DMS114 treated with DMSO at 0.1 percent for 48 hours (cell line): ENCODE measurements at regions not wholly inside any gene's neighbourhood (a gene's known extent, or its start where the extent isn't known, plus 50 kb on each side); places are given as distances from the start of the nearest gene placed in this dataset.

Experiments
- DNase-seq: peaks from one replicate; lab custom pipeline; 2025; ENCODE audit not compliant: unreplicated experiment; lab: John Stamatoyannopoulos, UW

GRCh38 chr1:4010814-4011605 lies 110.9 kb upstream of the C1orf174 start:
- no peak for DNase-seq

- no peak for DNase-seq
Observed at GRCh38 chr1:4016351-4017130, 116.5 kb upstream of the C1orf174 start.

GRCh38 chr1:4017636-4018365 lies 117.7 kb upstream of the C1orf174 start:
- no peak for DNase-seq

- DNase-seq = no peak
Observed at GRCh38 chr1:4018466-4019146, 118.5 kb upstream of the C1orf174 start.

- DNase-seq = no peak
Observed at GRCh38 chr1:4019147-4019521, 119.1 kb upstream of the C1orf174 start.

- DNase-seq = no peak
Observed at GRCh38 chr1:4019606-4020331, 119.7 kb upstream of the C1orf174 start.

GRCh38 chr1:4020449-4020848 lies 120.4 kb upstream of the C1orf174 start:
- no peak for DNase-seq

- no peak for DNase-seq
Observed at GRCh38 chr1:4021136-4021973, 121.3 kb upstream of the C1orf174 start.

- DNase-seq = no peak
Observed at GRCh38 chr1:4021974-4022268, 121.8 kb upstream of the C1orf174 start.

- no peak for DNase-seq
Observed at GRCh38 chr1:4022715-4023114, 122.6 kb upstream of the C1orf174 start.

- DNase-seq = no peak
Observed at GRCh38 chr1:4023678-4024077, 123.6 kb upstream of the C1orf174 start.

GRCh38 chr1:4024811-4025210 lies 124.7 kb upstream of the C1orf174 start:
- no peak for DNase-seq

- no peak for DNase-seq
Observed at GRCh38 chr1:4025752-4026151, 125.7 kb upstream of the C1orf174 start.

GRCh38 chr1:4027008-4027407 lies 126.9 kb upstream of the C1orf174 start:
- no peak for DNase-seq

- DNase-seq = no peak
Observed at GRCh38 chr1:4027492-4028138, 127.5 kb upstream of the C1orf174 start.

GRCh38 chr1:4028139-4028501 lies 128.0 kb upstream of the C1orf174 start:
- DNase-seq = no peak

GRCh38 chr1:4029376-4029775 lies 129.3 kb upstream of the C1orf174 start:
- no peak for DNase-seq

GRCh38 chr1:4032571-4032970 lies 132.5 kb upstream of the C1orf174 start:
- DNase-seq = no peak

GRCh38 chr1:4033129-4033676 lies 133.1 kb upstream of the C1orf174 start:
- no peak for DNase-seq
